ENCODE measurements at regions not wholly inside any gene's neighbourhood (a gene's known extent, or its start where the extent isn't known, plus 50 kb on each side); places are given as distances from the start of the nearest gene placed in this dataset.

- TF ChIP-seq CTCF (IDR thresholded peaks at IDR 0.05; ENCODE audit: low read depth, low read length): no peak
- no peak for DNase-seq (ENCODE audit: extremely low read depth, low read depth)
Measured at GRCh38 chr5:154559398-154560276, 81.6 kb upstream of the HAND1 start.

- no peak for DNase-seq (ENCODE audit: extremely low read depth, low read depth)
- TF ChIP-seq CTCF (IDR thresholded peaks at IDR 0.05; ENCODE audit: low read depth, low read length): no peak
Measured at GRCh38 chr5:154557548-154557947, 79.5 kb upstream of the HAND1 start.

GRCh38 chr5:154547551-154547950 is 69.5 kb upstream of the HAND1 start:
- no peak for TF ChIP-seq CTCF (IDR thresholded peaks at IDR 0.05; ENCODE audit: low read depth, low read length)
- no peak for DNase-seq (ENCODE audit: extremely low read depth, low read depth)

GRCh38 chr5:154546719-154547118 is 68.7 kb upstream of the HAND1 start:
- DNase-seq (ENCODE audit: extremely low read depth, low read depth): no peak
- TF ChIP-seq CTCF (IDR thresholded peaks at IDR 0.05; ENCODE audit: low read depth, low read length): no peak

- DNase-seq (ENCODE audit: extremely low read depth, low read depth): no peak
- TF ChIP-seq CTCF (IDR thresholded peaks at IDR 0.05; ENCODE audit: low read depth, low read length): no peak
Measured at GRCh38 chr5:154544646-154545045, 66.6 kb upstream of the HAND1 start.

- DNase-seq (ENCODE audit: extremely low read depth, low read depth): no peak
- no peak for TF ChIP-seq CTCF (IDR thresholded peaks at IDR 0.05; ENCODE audit: low read depth, low read length)
Measured at GRCh38 chr5:154543380-154543779, 65.4 kb upstream of the HAND1 start.

- DNase-seq (ENCODE audit: extremely low read depth, low read depth): no peak
Measured at GRCh38 chr5:154542581-154542980, 64.6 kb upstream of the HAND1 start.

More at GRCh38 chr5:154542581-154542980, 64.6 kb upstream of the HAND1 start:
- TF ChIP-seq CTCF (IDR thresholded peaks at IDR 0.05; ENCODE audit: low read depth, low read length): no peak
